ENCODE measurements at regions not wholly inside any gene's neighbourhood (a gene's known extent, or its start where the extent isn't known, plus 50 kb on each side); places are given as distances from the start of the nearest gene placed in this dataset.

DNA sequence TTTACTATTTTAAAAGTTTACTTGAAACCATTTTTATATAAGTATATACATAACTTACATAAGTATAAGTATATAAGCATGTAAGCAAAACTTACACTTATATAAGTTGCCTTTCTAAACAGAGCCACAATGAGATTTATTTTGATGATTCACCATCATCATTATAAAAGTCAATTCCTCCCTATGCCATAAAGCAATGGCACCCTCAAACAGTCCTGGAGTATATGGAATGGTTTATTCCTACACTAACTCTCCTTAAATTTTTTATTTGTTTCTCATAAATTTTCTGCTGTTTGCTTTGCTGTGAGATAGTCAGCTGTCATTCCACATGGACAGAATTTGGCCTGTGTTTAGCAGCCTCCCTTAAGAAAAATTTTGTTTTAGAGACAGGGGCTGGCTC, 114.2 kb downstream of the NAB1 start:
- no peaks in the 10 kb centered on the region for H3K9me3 ChIP-seq (ENCODE audit: control insufficient read depth, insufficient read depth, low read depth, low read length)
- ChIA-PET POLR2A (no interaction called here), CTCF (interaction anchor here (1.8 kb wide), 1 partner anchor 18 kb away, joined by 8 read pairs; no protein-coding TSS in a partner anchor)
- H3K27ac ChIP-seq (ENCODE audit: extremely low read depth, low read depth, low read length) = no peak overlapping the region
- H3K36me3 ChIP-seq (ENCODE audit: control insufficient read depth in 2 of 2, insufficient read depth in 1 of 2, low read length in 2 of 2) = no peaks in the 10 kb centered on the region
- no peaks in the 10 kb centered on the region; the same call in 1 of the 2 replicates for H3K4me1 ChIP-seq (ENCODE audit: control insufficient read depth, insufficient read depth, low read length)
- no peak overlapping the region for H3K4me3 ChIP-seq (ENCODE audit: low read depth, low read length)
- TF ChIP-seq ZIC2 (tag by site-specific recombination; IDR thresholded peaks at IDR 0.05) (no peak), ZNF596 (tag by site-specific recombination; IDR thresholded peaks at IDR 0.05) (no peak), PRDM6 (tag by site-specific recombination; IDR thresholded peaks at IDR 0.05) (no peak), ZNF791 (tag by site-specific recombination; IDR thresholded peaks at IDR 0.05) (no peak), ZNF677 (tag by site-specific recombination; IDR thresholded peaks at IDR 0.05) (no peak), ZNF843 (tag by site-specific recombination; IDR thresholded peaks at IDR 0.05) (no peak), ZBTB6 (tag by site-specific recombination; IDR thresholded peaks at IDR 0.05) (no peak), ZBTB20 (tag by site-specific recombination; IDR thresholded peaks at IDR 0.05) (no peak), GLI4 (tag by site-specific recombination; IDR thresholded peaks at IDR 0.05) (no peak), ZNF629 (tag by site-specific recombination; IDR thresholded peaks at IDR 0.05) (no peak), SCRT2 (tag by site-specific recombination; IDR thresholded peaks at IDR 0.05) (no peak), ZBTB7A (tag by site-specific recombination; IDR thresholded peaks at IDR 0.05; ENCODE audit: low read depth) (no peak), REPIN1 (tag by site-specific recombination; IDR thresholded peaks at IDR 0.05; ENCODE audit: low read depth) (no peak), ZNF837 (tag by site-specific recombination; IDR thresholded peaks at IDR 0.05) (no peak), BCL6B (tag by site-specific recombination; IDR thresholded peaks at IDR 0.05) (no peak), KLF16 (tag by site-specific recombination; IDR thresholded peaks at IDR 0.05) (no peak), ZBTB1 (tag by site-specific recombination; IDR thresholded peaks at IDR 0.05) (no peak)

DNA sequence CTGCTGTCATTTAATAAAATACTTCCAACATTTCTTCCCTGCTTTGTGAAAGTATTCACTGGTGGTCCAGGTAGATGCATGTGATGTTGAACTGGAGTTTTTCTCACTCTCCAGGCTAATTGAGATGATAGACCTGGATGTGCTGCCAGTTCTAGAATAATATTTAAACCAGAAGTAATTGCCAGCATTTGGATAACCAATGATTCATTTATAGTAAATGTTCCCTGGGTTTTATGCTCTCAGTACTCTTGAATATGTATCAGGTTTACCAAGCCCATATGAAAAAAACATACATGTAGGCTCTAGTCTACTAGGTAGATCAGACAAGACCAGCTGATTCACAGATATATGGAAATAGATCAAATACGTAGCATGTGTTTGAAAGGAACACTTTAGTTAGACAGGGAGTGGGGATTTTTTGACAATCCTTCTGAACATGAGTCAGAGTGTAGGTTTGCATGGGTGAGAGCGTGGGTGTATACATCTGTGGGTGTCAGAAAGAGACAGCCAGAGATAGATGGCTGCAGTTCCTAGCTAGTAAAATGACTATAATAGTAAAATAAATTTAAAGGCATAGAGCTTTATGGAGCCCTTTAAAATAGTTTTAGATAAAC, 115.1 kb downstream of the NAB1 start:
- TF ChIP-seq ZFP41 (tag by site-specific recombination; IDR thresholded peaks at IDR 0.05; ENCODE audit: borderline replicate concordance) = no peak
- TF ChIP-seq EGR2 (tag by site-specific recombination; IDR thresholded peaks at IDR 0.05; ENCODE audit: low read depth) = peak; percentile 83
- TF ChIP-seq ZBTB17 (tag by site-specific recombination; IDR thresholded peaks at IDR 0.05) = peak; percentile 36; the same call in 1 of the 2 replicates
- TF ChIP-seq ZFHX2 (tag by site-specific recombination; conservative IDR thresholded peaks at IDR 0.05) = peak; percentile 91
- TF ChIP-seq ZBTB48 (tag by site-specific recombination; IDR thresholded peaks at IDR 0.05) = no peak
- POLR2A ChIA-PET = no interaction called here
- Histone ChIP-seq H3K9me3 (ENCODE audit: control insufficient read depth, insufficient read depth, low read depth, low read length) (no peaks in the 10 kb centered on the region), H3K36me3 (ENCODE audit: control insufficient read depth in 2 of 2, insufficient read depth in 1 of 2, low read length in 2 of 2) (no peaks in the 10 kb centered on the region), H3K4me1 (ENCODE audit: control insufficient read depth, insufficient read depth, low read length) (no peaks in the 10 kb centered on the region; the same call in 1 of the 2 replicates), H3K4me3 (ENCODE audit: low read depth, low read length) (no peak overlapping the region), H3K27ac (ENCODE audit: extremely low read depth, low read depth, low read length) (no peak overlapping the region)
- CTCF ChIA-PET = interaction anchor here (1.8 kb wide), 1 partner anchor 17 kb away, joined by 8 read pairs; no protein-coding TSS in a partner anchor
